H1 (cell line): ENCODE measurements at regions not wholly inside any gene's neighbourhood (a gene's known extent, or its start where the extent isn't known, plus 50 kb on each side); places are given as distances from the start of the nearest gene placed in this dataset.

Experiments used
- NANOG ChIP-seq: IDR thresholded peaks from 2 replicates; pipeline ENCODE4 v1.6.1; 2011; ENCODE audit warnings: low read length, low read depth, mild to moderate bottlenecking, inconsistent platforms; ENCODE audit not compliant: insufficient read depth, poor library complexity, severe bottlenecking
- TEAD4 ChIP-seq: IDR thresholded peaks from 2 replicates; pipeline ENCODE4 v1.6.1; 2012; ENCODE audit warnings: low read depth, low read length, inconsistent platforms, mixed read lengths
- TF ChIP-seq, protein P1 (sequence below): IDR thresholded peaks from 2 replicates; pipeline ENCODE4 v1.6.1; 2011; ENCODE audit warnings: low read depth, mild to moderate bottlenecking, low read length; ENCODE audit not compliant: insufficient read depth

DNA sequence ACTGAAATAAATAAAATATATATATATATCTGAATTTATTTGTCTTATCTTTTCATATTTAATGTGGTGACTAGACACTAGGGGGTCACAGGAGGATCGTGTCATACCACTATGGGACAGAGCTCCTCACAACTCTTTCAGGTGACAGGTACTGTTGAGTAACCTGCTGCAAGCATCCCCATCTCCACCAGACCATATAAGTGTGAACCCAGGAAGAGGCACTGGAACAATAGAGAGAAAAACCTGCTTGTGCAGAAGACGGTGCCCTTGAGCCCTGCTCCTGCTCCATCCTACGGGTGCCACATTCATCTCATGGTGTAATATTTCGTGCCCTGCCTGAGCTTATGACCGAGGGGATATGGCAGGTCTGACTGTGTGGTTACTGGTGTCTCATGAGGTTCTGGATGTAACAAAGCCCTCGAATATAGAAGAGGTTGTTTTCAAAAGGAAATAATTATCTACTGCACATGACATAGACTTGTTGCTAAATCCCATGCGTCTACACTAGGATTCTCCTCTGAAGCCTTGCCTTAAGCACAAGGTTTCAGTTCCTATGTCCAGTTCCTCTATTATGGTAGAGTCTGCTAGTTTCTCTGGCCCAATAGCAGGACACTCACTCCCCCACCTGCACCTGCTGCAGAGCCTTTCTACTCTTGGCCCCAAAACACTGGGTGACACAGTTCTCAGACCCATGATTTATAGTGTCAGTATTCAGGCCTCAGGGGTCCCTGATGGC lies 70.4 kb downstream of the GGTLC2 start (continued):
- no peak for TF ChIP-seq TEAD4
- no peak for TF ChIP-seq NANOG
- TF ChIP-seq, protein P1, sequence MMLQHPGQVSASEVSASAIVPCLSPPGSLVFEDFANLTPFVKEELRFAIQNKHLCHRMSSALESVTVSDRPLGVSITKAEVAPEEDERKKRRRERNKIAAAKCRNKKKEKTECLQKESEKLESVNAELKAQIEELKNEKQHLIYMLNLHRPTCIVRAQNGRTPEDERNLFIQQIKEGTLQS: no peak
